ENCODE measurements at regions not wholly inside any gene's neighbourhood (a gene's known extent, or its start where the extent isn't known, plus 50 kb on each side); places are given as distances from the start of the nearest gene placed in this dataset.
A peak's percentile ranks its signal among the peaks of the same experiment; 100 is the strongest.

DNA sequence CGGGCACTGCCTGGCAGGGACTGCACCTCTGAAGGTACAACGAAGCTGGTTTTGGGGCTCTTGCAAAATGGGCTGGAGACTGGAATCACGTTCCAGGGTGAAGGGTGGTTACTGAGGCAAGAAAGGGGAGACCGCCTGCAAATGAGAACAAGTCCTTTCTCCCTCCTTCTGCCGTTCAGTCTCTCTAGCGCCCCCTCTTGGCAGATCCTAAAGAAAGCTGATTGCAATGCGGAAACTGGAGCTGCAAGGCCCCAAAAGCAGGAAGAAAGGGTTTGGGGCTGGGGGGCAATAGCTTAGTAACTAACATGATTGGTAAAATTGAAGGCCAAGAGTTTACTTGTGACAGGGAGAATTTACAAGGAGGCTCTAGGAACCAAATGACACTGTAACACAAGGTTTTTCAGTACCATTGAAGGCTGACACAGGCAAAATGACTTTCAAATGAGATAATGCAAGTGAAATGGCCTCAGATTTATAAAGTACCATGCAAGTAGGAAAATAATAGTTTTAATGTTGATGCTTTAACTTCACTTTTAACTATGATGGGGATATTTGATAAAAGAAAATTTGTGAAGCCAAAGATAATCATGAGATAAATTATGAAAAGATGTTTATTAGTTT is 222.7 kb upstream of the HAND2 start:
- no peaks in the 10 kb centered on the region for H3K27me3 ChIP-seq
- intact Hi-C loops (cut with DNase I): loop anchor here (10.0 kb wide), 1 partner anchor 172 kb away; no protein-coding TSS in a partner anchor
- H3K4me1 ChIP-seq: no peaks in the 10 kb centered on the region
- DNase-seq (ENCODE audit: low spot score in 2 of 2): no peak
- H3K36me3 ChIP-seq: no peaks in the 10 kb centered on the region
- no peak overlapping the region for H3K27ac ChIP-seq
- TF ChIP-seq, protein P1, sequence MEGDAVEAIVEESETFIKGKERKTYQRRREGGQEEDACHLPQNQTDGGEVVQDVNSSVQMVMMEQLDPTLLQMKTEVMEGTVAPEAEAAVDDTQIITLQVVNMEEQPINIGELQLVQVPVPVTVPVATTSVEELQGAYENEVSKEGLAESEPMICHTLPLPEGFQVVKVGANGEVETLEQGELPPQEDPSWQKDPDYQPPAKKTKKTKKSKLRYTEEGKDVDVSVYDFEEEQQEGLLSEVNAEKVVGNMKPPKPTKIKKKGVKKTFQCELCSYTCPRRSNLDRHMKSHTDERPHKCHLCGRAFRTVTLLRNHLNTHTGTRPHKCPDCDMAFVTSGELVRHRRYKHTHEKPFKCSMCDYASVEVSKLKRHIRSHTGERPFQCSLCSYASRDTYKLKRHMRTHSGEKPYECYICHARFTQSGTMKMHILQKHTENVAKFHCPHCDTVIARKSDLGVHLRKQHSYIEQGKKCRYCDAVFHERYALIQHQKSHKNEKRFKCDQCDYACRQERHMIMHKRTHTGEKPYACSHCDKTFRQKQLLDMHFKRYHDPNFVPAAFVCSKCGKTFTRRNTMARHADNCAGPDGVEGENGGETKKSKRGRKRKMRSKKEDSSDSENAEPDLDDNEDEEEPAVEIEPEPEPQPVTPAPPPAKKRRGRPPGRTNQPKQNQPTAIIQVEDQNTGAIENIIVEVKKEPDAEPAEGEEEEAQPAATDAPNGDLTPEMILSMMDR (IDR thresholded peaks at IDR 0.05): peak in 1 of 3 experiments; percentile 29
- no peaks in the 10 kb centered on the region for H3K9me3 ChIP-seq
- H3K4me3 ChIP-seq: no peak overlapping the region

DNA sequence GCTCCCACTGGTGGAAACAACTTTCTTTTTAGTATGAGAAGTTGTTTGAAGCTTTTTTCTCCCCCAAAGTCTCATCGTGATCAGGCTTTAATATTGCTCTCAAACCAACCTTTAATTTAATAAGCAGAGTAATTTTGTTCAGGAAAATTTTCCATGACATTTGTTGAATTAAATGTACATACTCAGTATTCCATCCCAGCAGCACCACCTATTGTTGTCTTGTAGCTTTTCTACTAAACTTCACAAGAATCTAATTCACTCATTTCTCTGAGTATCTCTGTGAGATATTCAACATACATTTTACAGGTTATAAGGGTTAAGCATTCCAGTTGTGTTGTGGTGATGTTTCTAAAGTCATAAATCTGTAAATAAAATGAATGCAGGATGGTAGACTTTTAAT is 218.3 kb upstream of the HAND2 start:
- Histone ChIP-seq H3K4me1 (no peaks in the 10 kb centered on the region), H3K4me3 (no peak overlapping the region), H3K27me3 (no peaks in the 10 kb centered on the region), H3K36me3 (no peaks in the 10 kb centered on the region), H3K9me3 (no peaks in the 10 kb centered on the region), H3K27ac (no peak overlapping the region)
- intact Hi-C loops (cut with DNase I): loop anchor here (1.0 to 10.0 kb wide), 4 partner anchors 154 to 331 kb away; no protein-coding TSS in a partner anchor
- TF ChIP-seq, protein P1 (IDR thresholded peaks at IDR 0.05): peak; percentile 33 to 44 (median 35)
- no peak for DNase-seq (ENCODE audit: low spot score in 2 of 2)

DNA sequence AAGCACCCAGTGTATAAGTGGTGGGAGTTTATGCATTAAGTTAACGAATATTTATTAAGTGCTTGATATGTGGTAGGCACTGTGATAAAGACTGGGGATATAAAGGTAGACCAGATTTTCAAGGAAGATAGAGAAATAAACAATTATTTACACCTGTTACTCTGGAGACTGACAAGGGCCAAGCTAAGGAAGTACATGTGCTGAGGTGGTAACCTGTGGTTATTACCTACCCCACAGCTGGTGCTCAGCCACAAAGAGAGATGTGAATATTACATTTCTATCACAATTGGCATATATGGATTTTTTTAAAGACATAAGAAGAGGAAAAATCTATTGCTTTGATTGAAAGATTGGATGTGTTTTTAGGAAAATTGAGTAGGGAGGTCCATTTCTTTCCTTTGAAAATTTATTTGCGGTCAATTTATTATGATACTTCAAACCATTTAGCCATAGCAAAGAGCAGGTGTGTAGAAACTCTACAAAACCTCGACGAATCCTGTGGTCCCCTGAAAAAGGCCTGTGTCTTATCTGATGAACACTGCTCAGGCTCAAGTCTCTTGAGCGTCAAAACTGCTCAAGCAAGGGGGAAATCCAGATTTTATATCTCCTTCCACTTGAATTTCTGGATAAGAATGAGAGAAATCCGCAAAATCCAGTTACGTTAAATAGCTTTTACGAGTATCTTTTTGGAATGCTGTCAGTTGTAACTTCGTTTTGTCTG is 217.7 kb upstream of the HAND2 start:
- no peak for DNase-seq (ENCODE audit: low spot score in 2 of 2)
- Histone ChIP-seq H3K36me3 (no peaks in the 10 kb centered on the region), H3K4me1 (no peaks in the 10 kb centered on the region), H3K9me3 (no peaks in the 10 kb centered on the region), H3K27me3 (no peaks in the 10 kb centered on the region), H3K4me3 (no peak overlapping the region), H3K27ac (no peak overlapping the region)
- TF ChIP-seq, protein P1 (IDR thresholded peaks at IDR 0.05): no peak
- intact Hi-C loops (cut with DNase I): loop anchor here (1.0 to 10.0 kb wide), 4 partner anchors 153 to 330 kb away; no protein-coding TSS in a partner anchor

DNA sequence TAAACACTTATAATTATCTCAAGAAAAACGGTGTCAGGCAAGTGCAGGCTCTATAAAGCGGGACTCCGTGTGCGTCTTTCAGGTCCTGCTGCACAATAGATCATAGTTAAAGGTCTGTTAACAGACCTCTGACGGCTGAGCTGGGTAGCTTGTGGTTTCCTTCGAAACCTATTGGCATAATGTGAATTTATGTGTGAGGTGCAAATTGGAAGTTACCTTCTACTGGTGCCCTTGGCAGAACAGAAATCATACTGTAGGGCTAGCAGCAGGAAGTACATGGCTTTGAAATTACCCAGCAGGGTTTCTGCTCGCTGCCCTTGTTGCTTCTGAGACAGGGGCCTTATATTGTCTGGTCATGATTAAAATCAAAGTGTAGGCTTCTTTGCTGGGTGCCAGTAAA is 216.4 kb upstream of the HAND2 start:
- DNase-seq (ENCODE audit: low spot score in 2 of 2): no peak
- Histone ChIP-seq H3K27me3 (no peaks in the 10 kb centered on the region), H3K27ac (no peak overlapping the region), H3K9me3 (no peaks in the 10 kb centered on the region), H3K36me3 (no peaks in the 10 kb centered on the region), H3K4me3 (no peak overlapping the region), H3K4me1 (no peaks in the 10 kb centered on the region)
- TF ChIP-seq, protein P1 (IDR thresholded peaks at IDR 0.05): no peak
- intact Hi-C loops (cut with DNase I): loop anchor here (5.0 to 10.0 kb wide), 3 partner anchors 152 to 329 kb away; no protein-coding TSS in a partner anchor

DNA sequence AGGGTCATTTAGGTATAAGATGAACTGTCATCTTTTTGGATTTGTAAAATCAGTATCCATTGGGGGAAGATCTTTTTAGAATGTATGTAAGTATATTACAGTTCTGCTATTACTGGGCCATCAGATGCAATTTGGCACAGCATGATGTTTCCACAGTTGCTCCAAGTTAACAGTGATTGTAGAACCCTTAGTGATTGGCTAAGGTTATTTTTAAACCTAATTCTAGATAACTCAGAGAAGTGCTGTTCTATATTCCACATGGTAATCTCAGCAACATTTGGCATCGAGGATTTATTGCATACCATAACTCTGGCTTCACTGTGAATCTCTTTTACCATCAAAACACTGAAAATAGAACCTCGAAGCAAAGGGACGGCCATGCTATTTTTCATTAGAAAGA is 215.7 kb upstream of the HAND2 start:
- Histone ChIP-seq H3K27me3 (no peaks in the 10 kb centered on the region), H3K4me1 (no peaks in the 10 kb centered on the region), H3K36me3 (no peaks in the 10 kb centered on the region), H3K9me3 (no peaks in the 10 kb centered on the region), H3K27ac (no peak overlapping the region), H3K4me3 (no peak overlapping the region)
- no peak for DNase-seq (ENCODE audit: low spot score in 2 of 2)
- TF ChIP-seq, protein P1 (IDR thresholded peaks at IDR 0.05): no peak
- intact Hi-C loops (cut with DNase I): loop anchor here (5.0 to 10.0 kb wide), 3 partner anchors 151 to 328 kb away; no protein-coding TSS in a partner anchor
